ENCODE measurements at regions not wholly inside any gene's neighbourhood (a gene's known extent, or its start where the extent isn't known, plus 50 kb on each side); places are given as distances from the start of the nearest gene placed in this dataset.

DNA sequence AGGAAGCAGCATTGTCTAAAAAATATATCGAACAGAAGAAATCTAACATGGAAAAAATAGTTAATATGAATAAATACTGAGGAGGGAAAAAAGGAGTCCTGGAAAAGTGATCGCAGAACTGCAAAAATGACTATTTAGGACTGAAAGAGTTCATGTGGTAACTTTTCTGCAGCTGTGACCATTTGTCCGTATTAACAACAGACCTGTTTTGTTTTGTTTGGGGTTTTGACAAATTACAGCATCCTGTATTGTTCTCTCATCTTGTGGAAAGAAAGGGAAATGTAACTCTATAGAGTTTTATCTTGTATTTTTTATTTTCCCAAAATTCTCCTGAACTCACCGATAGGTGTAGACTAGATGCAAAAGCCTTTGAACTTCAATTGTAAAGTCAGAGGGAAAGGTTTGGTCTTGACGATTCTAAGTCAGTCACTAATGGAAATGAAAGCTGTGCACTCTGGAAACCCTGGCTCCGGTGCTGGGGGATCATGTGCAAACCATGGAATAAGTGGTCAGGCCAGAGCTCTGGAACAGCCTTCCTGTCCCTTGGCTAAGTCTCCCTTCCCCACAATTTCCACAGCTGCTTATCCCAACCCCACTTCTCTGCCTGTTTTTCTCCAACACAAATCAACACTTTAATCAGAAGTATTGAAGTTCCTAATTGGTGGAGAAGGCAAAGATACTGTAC lies 51.2 kb upstream of the MARCKS start:
- no peak for DNase-seq
